ENCODE measurements at regions not wholly inside any gene's neighbourhood (a gene's known extent, or its start where the extent isn't known, plus 50 kb on each side); places are given as distances from the start of the nearest gene placed in this dataset.

DNA sequence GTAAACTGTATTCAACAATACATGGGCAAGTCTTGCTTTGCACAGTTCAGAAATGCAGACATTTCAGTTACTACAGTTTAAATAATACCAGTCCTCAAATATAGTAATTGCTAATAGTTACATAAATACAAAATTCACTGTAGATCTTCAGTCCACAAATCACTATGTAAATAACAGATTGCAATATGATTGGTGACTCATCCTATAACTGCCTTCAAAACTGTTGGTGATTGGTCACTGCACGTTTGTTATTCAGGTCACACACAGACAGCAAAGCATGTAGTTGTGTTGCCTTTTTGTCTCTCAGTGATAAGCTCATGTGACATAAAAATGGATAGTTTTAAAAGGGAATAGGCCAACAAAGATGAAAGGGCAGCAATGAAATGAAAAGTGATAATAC lies 186.5 kb upstream of the CTTNBP2NL start:
- no peak for DNase-seq (ENCODE audit: low read depth in 3 of 3, low spot score in 1 of 3)

GRCh38 chr1:112219267-112219666 lies 176.7 kb upstream of the CTTNBP2NL start:
- no peak for DNase-seq (ENCODE audit: low read depth in 3 of 3, low spot score in 1 of 3)

GRCh38 chr1:112230232-112230631 lies 165.8 kb upstream of the CTTNBP2NL start:
- DNase-seq (ENCODE audit: low read depth in 3 of 3, low spot score in 1 of 3) = no peak

DNA sequence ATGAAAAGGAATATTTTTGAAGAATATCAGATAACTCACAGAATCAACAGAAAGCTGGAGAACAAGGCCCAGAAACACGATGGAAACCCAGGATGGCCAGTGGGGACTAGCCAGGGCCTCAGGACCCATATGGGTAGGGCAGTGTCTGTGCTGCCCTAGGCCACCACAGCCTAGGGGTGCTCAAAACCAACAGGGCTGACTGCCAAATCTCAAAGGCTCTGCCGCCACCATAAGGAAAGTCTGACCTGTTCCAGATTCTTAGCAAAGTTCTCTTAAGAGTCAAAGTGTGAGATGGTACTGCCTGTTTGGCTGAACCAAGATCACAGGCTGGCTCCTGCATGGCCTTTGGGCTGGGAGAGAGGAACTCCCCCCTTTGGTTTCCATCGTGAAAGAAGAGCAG lies 164.7 kb upstream of the CTTNBP2NL start:
- no peak for DNase-seq (ENCODE audit: low read depth in 3 of 3, low spot score in 1 of 3)

DNA sequence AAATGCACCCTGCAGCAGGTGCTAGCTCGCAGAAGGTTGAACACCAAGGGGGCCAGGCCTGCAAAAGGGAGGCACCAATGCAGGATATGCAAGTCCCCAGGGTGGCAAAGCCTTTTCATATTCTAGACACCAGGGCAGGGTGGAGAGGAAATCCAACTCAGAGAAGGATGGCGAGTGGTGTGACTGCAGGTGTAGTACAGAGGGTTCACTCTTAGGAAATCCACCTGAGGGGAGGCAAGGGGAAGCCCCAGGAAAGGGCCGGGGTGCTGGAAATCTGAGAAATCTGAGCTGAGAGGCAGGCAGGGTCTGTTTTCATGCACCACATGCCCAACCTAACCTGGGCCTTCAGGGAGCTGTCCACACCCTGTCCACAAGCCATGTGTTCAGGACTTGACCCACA lies 163.2 kb upstream of the CTTNBP2NL start:
- DNase-seq (ENCODE audit: low read depth in 3 of 3, low spot score in 1 of 3) = no peak

DNA sequence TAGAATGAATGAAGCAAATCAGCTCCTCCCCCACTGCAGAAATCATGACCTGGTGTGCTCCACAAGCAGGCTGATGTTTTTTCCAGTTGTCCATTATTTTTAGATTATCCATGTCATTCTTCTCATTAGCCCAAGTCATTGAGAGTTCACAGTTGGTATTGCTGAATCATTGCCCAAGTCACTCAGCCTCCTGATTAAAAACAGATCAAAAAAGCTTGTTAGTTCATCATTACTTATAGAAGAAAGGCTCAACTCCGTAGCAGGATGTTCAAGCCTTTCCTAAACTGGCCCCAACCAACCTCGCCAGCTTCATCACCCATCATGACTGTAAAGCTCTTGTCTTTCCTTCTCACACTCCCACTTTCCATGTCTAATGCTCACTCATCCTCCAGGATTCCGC lies 161.3 kb upstream of the CTTNBP2NL start:
- DNase-seq (ENCODE audit: low read depth in 3 of 3, low spot score in 1 of 3) = no peak

GRCh38 chr1:112237983-112238545 lies 157.9 kb upstream of the CTTNBP2NL start:
- DNase-seq (ENCODE audit: low read depth in 3 of 3, low spot score in 1 of 3) = no peak

GRCh38 chr1:112239683-112240330 lies 156.2 kb upstream of the CTTNBP2NL start:
- DNase-seq (ENCODE audit: low read depth in 3 of 3, low spot score in 1 of 3) = no peak

- no peak for DNase-seq (ENCODE audit: low read depth in 3 of 3, low spot score in 1 of 3)
These were observed 153.5 kb upstream of the CTTNBP2NL start for GRCh38 chr1:112242470-112242869.

- no peak for DNase-seq (ENCODE audit: low read depth in 3 of 3, low spot score in 1 of 3)
These were observed 151.9 kb upstream of the CTTNBP2NL start for GRCh38 chr1:112244131-112244530.

DNA sequence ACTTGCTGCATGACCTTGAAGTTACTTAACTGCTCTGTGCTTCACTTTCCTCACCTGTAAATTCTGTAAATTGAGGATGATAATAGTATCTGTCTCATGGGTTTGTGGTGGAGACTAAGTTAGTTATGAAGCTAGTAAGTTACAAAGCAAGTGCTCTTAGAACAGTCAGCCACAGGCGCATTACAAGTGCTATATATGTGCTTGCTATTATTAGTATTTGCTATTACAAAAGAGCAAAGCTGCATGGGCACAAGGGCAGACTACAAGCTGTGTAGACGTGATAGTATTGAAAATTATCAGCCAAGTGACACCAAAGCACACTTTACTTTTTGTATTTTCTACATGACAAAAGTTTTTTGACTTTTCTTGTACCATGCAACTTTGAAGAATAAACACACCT lies 150.9 kb upstream of the CTTNBP2NL start:
- no peak for DNase-seq (ENCODE audit: low read depth in 3 of 3, low spot score in 1 of 3)

DNA sequence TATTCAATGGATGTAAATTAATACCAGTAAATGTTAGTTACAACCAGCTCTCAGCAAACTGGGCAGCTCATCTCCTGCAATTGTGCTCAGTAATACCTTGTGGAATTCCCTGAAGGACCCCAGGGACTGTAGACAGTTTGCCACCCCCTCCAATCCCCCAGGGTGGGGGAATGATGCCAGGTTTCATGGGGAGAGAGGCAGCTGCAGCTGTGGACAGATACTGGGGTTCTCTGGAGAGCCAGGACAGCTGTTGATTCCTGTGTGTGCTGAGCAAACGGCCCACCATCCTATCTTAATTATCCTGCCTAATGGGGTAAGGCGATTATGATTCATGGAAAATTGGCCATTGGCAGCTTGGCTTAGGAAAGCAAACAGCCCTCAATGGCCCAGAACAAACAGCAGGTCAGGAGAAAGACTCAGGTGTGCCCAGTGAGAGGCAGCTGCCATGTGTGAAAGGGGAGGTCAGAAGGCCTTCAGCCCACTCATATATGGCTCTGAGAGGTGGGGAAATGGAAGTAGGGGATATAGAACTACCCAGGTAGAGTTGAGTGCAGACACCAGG lies 148.9 kb upstream of the CTTNBP2NL start:
- DNase-seq (ENCODE audit: low read depth in 3 of 3, low spot score in 1 of 3) = no peak

- DNase-seq (ENCODE audit: low read depth in 3 of 3, low spot score in 1 of 3) = no peak
These were observed 148.1 kb upstream of the CTTNBP2NL start for GRCh38 chr1:112247961-112248360.

DNA sequence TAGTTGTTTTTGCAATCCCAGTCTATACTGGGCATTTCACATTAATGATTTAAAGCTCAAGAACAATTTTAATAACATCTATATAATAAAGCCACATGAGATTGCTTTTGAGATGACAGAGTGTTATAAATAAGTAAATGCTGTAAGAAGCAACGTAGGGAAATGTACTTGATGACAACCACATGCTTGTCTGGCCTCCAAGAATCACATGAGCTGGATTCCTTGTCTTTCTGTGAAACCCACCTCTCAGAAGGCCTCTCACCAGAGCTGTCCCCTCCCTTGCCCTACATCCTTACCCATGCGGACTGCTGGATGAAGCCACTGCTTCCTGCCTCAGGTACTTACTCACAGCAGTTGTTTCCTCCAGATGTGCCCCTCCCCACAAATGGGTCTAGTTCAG lies 145.1 kb upstream of the CTTNBP2NL start:
- no peak for DNase-seq (ENCODE audit: low read depth in 3 of 3, low spot score in 1 of 3)

- no peak for DNase-seq (ENCODE audit: low read depth in 3 of 3, low spot score in 1 of 3)
These were observed 144.1 kb upstream of the CTTNBP2NL start for GRCh38 chr1:112251766-112252506.

DNA sequence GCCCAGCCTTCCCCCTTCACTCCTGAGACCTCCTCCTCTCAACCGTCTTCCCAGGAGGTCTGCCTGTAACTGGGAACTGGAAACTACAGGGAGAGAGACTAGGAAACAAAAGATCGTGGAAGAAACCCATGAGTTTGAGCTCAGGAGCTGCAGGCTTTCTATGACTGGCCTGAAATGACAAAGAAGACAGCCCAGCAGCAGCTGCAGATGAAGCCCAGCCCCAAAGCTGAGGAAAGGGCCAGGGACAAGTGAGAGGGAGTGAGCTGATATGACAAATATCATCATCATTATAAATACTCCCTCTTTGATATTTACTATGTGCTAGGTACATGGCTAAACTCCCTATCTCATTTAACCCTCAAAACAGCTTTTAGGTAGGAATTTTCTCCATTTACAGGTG lies 142.6 kb upstream of the CTTNBP2NL start:
- DNase-seq (ENCODE audit: low read depth in 3 of 3, low spot score in 1 of 3) = no peak

DNA sequence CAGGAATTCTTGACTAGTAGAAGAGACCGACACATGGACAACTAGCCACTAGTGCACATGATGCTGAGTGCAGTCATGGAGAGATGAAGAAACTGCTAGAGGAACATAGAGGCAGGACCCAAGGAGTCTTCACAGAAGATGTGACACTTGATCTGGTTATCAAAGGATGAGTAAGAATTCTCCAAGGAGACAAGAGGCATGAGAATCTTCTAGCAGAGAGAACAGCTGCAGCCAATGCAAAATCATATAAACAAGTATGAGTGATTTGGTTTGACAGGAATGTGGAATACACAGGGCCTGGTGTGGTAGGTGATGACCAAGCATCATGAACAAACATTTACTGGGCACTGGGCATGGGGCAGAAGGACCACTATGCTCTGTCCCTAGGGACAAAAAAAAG lies 140.9 kb upstream of the CTTNBP2NL start:
- DNase-seq (ENCODE audit: low read depth in 3 of 3, low spot score in 1 of 3) = no peak

DNA sequence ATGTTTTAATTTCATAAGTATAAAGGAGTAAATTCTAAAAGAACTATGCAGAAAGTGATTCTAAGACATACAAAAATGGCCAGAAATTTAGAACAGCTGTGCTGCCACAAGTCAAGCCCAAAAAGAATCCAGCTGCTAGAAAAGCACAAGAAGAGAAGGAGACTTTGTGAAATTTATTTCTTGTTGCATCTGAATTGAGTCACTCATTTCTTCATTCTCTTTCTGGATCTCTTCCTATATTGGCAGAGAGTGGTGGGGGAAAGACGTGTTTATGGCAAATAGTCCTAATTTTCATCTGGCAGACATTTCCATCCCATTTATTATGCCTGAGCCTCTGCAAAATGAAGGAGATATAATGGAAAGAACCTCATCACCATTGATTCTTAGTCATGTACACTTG lies 139.6 kb upstream of the CTTNBP2NL start:
- DNase-seq (ENCODE audit: low read depth in 3 of 3, low spot score in 1 of 3) = no peak

DNA sequence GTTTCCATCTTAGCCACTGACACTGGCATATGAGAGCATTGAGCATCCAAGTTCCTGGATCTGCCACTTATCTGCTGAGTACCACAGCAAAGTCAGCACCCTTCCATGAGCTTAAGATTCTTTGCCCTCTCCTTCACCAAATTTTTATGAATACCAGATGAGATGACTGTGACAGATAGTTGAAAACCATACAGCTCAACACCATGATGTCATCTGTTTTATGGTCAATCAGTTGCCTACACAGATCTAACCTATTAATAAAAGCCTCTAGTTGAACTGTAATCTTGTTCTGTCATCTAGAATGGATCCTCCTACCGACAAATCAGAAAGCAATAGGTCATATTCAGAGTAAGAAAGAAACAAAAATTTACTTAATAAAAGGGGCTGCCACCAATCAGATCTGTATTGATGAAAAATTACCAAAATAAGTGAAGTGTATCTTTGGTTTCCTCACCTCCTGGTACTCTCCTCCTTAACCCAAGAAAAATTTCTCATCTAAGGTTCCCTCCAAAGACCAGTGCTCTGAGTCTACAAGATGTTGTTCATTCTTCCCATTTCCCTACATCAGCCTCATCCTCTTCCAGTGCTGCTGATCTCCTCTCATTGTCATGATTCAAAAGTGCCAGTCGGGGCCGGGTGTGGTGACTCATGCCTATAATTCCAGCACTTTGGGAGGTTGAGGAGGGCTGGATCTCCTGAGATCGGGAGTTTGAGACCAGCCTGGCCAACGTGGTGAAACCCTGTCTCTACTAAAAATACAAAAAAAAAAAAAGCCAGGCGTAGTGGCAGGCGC lies 138.8 kb upstream of the CTTNBP2NL start:
- no peak for DNase-seq (ENCODE audit: low read depth in 3 of 3, low spot score in 1 of 3)

- DNase-seq (ENCODE audit: low read depth in 3 of 3, low spot score in 1 of 3) = no peak
These were observed 135.3 kb upstream of the CTTNBP2NL start for GRCh38 chr1:112260699-112261098.

GRCh38 chr1:112262316-112262715 lies 133.7 kb upstream of the CTTNBP2NL start:
- no peak for DNase-seq (ENCODE audit: low read depth in 3 of 3, low spot score in 1 of 3)

- no peak for DNase-seq (ENCODE audit: low read depth in 3 of 3, low spot score in 1 of 3)
These were observed 133.0 kb upstream of the CTTNBP2NL start for GRCh38 chr1:112263042-112263441.

All from stimulated activated CD4-positive, alpha-beta T cell treated with anti-CD3 and anti-CD28 coated beads, TNF-alpha, amount 100 ng/mL, for 1 hour (primary cell).